GM12872 (cell line): ENCODE measurements at regions not wholly inside any gene's neighbourhood (a gene's known extent, or its start where the extent isn't known, plus 50 kb on each side); places are given as distances from the start of the nearest gene placed in this dataset.

Source experiments
- CTCF ChIP-seq: IDR thresholded peaks from 3 replicates; pipeline ENCODE4 v1.5.1; 2011; ENCODE audit warnings: low read depth, mild to moderate bottlenecking, low read length, moderate library complexity; ENCODE audit not compliant: insufficient read depth

GRCh38 chr10:64503429-64503828 lies 982.2 kb downstream of the REEP3 start:
- TF ChIP-seq CTCF, result no peak

GRCh38 chr10:64505501-64505900 lies 984.3 kb downstream of the REEP3 start:
- no peak for TF ChIP-seq CTCF

- TF ChIP-seq CTCF, result no peak
These were observed 985.8 kb downstream of the REEP3 start for GRCh38 chr10:64506963-64507362.

GRCh38 chr10:64507651-64508028 lies 986.4 kb downstream of the REEP3 start:
- TF ChIP-seq CTCF, result no peak

GRCh38 chr10:64508029-64508661 lies 986.9 kb downstream of the REEP3 start:
- no peak for TF ChIP-seq CTCF

- TF ChIP-seq CTCF, result no peak
These were observed 994.9 kb downstream of the REEP3 start for GRCh38 chr10:64515970-64516699.

- no peak for TF ChIP-seq CTCF
These were observed 997.3 kb downstream of the REEP3 start for GRCh38 chr10:64518456-64518855.
